ENCODE measurements at regions not wholly inside any gene's neighbourhood (a gene's known extent, or its start where the extent isn't known, plus 50 kb on each side); places are given as distances from the start of the nearest gene placed in this dataset.

GRCh38 chr21:15172963-15173362 lies 108.2 kb upstream of the NRIP1 start (continued):
- peak; percentile 68; the same call in 1 of the 2 replicates for TF ChIP-seq ZNF609 (CRISPR knock-in tag; IDR thresholded peaks at IDR 0.05; ENCODE audit: borderline replicate concordance)
- no peak for TF ChIP-seq DZIP1 (CRISPR knock-in tag; IDR thresholded peaks at IDR 0.05)
- TF ChIP-seq PBX2 (CRISPR knock-in tag; IDR thresholded peaks at IDR 0.05): no peak
- no peak for TF ChIP-seq GLMP (CRISPR knock-in tag; IDR thresholded peaks at IDR 0.05; ENCODE audit: borderline replicate concordance)
- TF ChIP-seq FOXA1 (IDR thresholded peaks at IDR 0.05): no peak
- TF ChIP-seq FOXA1 (CRISPR knock-in tag; IDR thresholded peaks at IDR 0.05): peak; percentile 42; the same call in 1 of the 2 replicates
- no peak for TF ChIP-seq TFDP2 (CRISPR knock-in tag; IDR thresholded peaks at IDR 0.05)
- no peak for TF ChIP-seq HMGA1 (CRISPR knock-in tag; conservative IDR thresholded peaks at IDR 0.05)
- TF ChIP-seq TEAD3 (CRISPR knock-in tag; optimal IDR thresholded peaks at IDR 0.05; ENCODE audit: borderline replicate concordance): no peak
- TF ChIP-seq ZNF615 (CRISPR knock-in tag; IDR thresholded peaks at IDR 0.05; ENCODE audit: borderline replicate concordance): no peak
- no peak for TF ChIP-seq KAT2B (IDR thresholded peaks at IDR 0.05; ENCODE audit: borderline replicate concordance, low read depth, low read length)
- TF ChIP-seq KLF12 (CRISPR knock-in tag; IDR thresholded peaks at IDR 0.05; ENCODE audit: borderline replicate concordance): no peak
- peak; percentile 50; the same call in 1 of the 2 replicates for TF ChIP-seq NFIC (IDR thresholded peaks at IDR 0.05; ENCODE audit: low read length)
- no peak for TF ChIP-seq ZNF331 (CRISPR knock-in tag; IDR thresholded peaks at IDR 0.05)
- TF ChIP-seq RARG (CRISPR knock-in tag; IDR thresholded peaks at IDR 0.05; ENCODE audit: low read depth): no peak
- TF ChIP-seq KAT7 (CRISPR knock-in tag; IDR thresholded peaks at IDR 0.05; ENCODE audit: borderline replicate concordance): no peak
- TF ChIP-seq CBX2 (IDR thresholded peaks at IDR 0.05; ENCODE audit: low read depth, low read length): no peak
- no peak for TF ChIP-seq CBX2 (CRISPR knock-in tag; IDR thresholded peaks at IDR 0.05; ENCODE audit: low read depth)
- 0 out of 4 replicates have a peak, but pooled peaks of 1 of the 2 experiments have one; percentile 11 for TF ChIP-seq MAFK (conservative IDR thresholded peaks at IDR 0.05 in 1 of 2, IDR thresholded peaks at IDR 0.05 in 1 of 2; ENCODE audit: low read length in 2 of 2)
- no peak for TF ChIP-seq SRSF9 (IDR thresholded peaks at IDR 0.05; ENCODE audit: borderline replicate concordance, insufficient read depth, low read depth, low read length, poor library complexity, severe bottlenecking)
- no peak for TF ChIP-seq BCL6 (CRISPR knock-in tag; IDR thresholded peaks at IDR 0.05)
